Smooth muscle cell (in vitro differentiated cells): ENCODE measurements at regions not wholly inside any gene's neighbourhood (a gene's known extent, or its start where the extent isn't known, plus 50 kb on each side); places are given as distances from the start of the nearest gene placed in this dataset.

Experiments
- DNase-seq: peaks from one replicate; lab custom pipeline; 2025; ENCODE audit not compliant: unreplicated experiment; lab: John Stamatoyannopoulos, UW
- H2AFZ ChIP-seq: fragments of 200-600 bp; sonication (generic); 2 replicates; pipeline ENCODE4 v1.6.0; 2016; ENCODE audit warnings: antibody characterized with exemption, low read depth, mild to moderate bottlenecking
- H3F3A ChIP-seq: fragments of 200-600 bp; sonication (generic); 2 replicates; pipeline ENCODE4 v1.6.0; 2017; ENCODE audit warnings: antibody characterized with exemption, low read depth
- H3K27ac ChIP-seq: fragments of 200-600 bp; sonication (generic); 2 replicates; pipeline ENCODE4 v1.5.1; 2016; ENCODE audit warnings: low read depth, mild to moderate bottlenecking
- H3K27me3 ChIP-seq: fragments of 200-600 bp; sonication (generic); 2 replicates; pipeline ENCODE4 v1.6.1; 2016; ENCODE audit warnings: low read depth, mild to moderate bottlenecking
- H3K36me3 ChIP-seq: fragments of 200-600 bp; sonication (generic); 2 replicates; pipeline ENCODE4 v1.5.1; 2016; ENCODE audit warnings: low read depth
- H3K4me1 ChIP-seq: fragments of 200-600 bp; sonication (generic); 2 replicates; pipeline ENCODE4 v1.5.1; 2016; ENCODE audit warnings: low read depth
- H3K4me2 ChIP-seq: fragments of 200-600 bp; sonication (generic); 2 replicates; pipeline ENCODE4 v1.6.0; 2016; ENCODE audit warnings: mild to moderate bottlenecking
- H3K4me3 ChIP-seq: fragments of 200-600 bp; sonication (generic); 2 replicates; pipeline ENCODE4 v1.5.1; 2016; ENCODE audit warnings: mild to moderate bottlenecking
- H3K79me2 ChIP-seq: fragments of 200-600 bp; sonication (generic); 2 replicates; pipeline ENCODE4 v1.6.0; 2016; ENCODE audit warnings: low read depth, mild to moderate bottlenecking
- H3K9ac ChIP-seq: fragments of 200-600 bp; sonication (generic); 2 replicates; pipeline ENCODE4 v1.6.0; 2016; ENCODE audit warnings: low read depth
- H3K9me3 ChIP-seq: fragments of 200-600 bp; sonication (generic); replicated peaks from 2 replicates; pipeline ENCODE4 v1.5.1; 2016; ENCODE audit warnings: low read depth
- H4K20me1 ChIP-seq: fragments of 200-600 bp; sonication (generic); 2 replicates; pipeline ENCODE4 v1.6.0; 2016; ENCODE audit warnings: low read depth
- CTCF ChIP-seq: fragments of 200-600 bp; sonication (generic); IDR thresholded peaks from 2 replicates; pipeline ENCODE4 v1.5.1; 2017; ENCODE audit warnings: borderline replicate concordance, mild to moderate bottlenecking, antibody characterized with exemption; ENCODE audit not compliant: insufficient read depth, poor library complexity, severe bottlenecking
- WGBS: methylation state at CpG from one replicate; pipeline ENCODE4 v1.1.7; 2016; ENCODE audit warnings: low lambda C conversion rate; 5-methylcytosine and 5-hydroxymethylcytosine counted together

GRCh38 chr1:194734970-194735369 lies 1548.6 kb upstream of the B3GALT2 start:
- no peak overlapping the region for H3K9ac ChIP-seq
- 65% methylated on average over 1 of the region's 1 CpG for WGBS
- H3K27ac ChIP-seq: no peak overlapping the region
- no peaks in the 10 kb centered on the region for H3K36me3 ChIP-seq
- H3K9me3 ChIP-seq: no peaks in the 10 kb centered on the region
- no peaks in the 10 kb centered on the region for H3K4me1 ChIP-seq
- H3K27me3 ChIP-seq: peaks cover 4% of the 10 kb centered on the region
- no peak overlapping the region for H3K4me3 ChIP-seq
- no peaks in the 10 kb centered on the region for H3K79me2 ChIP-seq
- no peak for TF ChIP-seq CTCF
- no peak overlapping the region for H3K4me2 ChIP-seq
- DNase-seq: no peak
- no peaks in the 10 kb centered on the region for H4K20me1 ChIP-seq
- no peak overlapping the region for H2AFZ ChIP-seq
- H3F3A ChIP-seq: no peaks in the 10 kb centered on the region

- Histone ChIP-seq H3F3A (no peaks in the 10 kb centered on the region), H2AFZ (no peak overlapping the region), H3K4me2 (no peak overlapping the region), H3K4me3 (no peak overlapping the region), H3K27me3 (peaks cover 4% of the 10 kb centered on the region), H3K27ac (peak overlapping the region; percentile 43), H3K9ac (no peak overlapping the region), H3K36me3 (no peaks in the 10 kb centered on the region), H4K20me1 (no peaks in the 10 kb centered on the region), H3K79me2 (no peaks in the 10 kb centered on the region), H3K4me1 (no peaks in the 10 kb centered on the region), H3K9me3 (no peaks in the 10 kb centered on the region)
- TF ChIP-seq CTCF: no peak
- DNase-seq: no peak
Measured at GRCh38 chr1:194731025-194731424, 1544.6 kb upstream of the B3GALT2 start.

- Histone ChIP-seq H3K27ac (no peak overlapping the region), H3F3A (no peaks in the 10 kb centered on the region), H3K4me2 (no peak overlapping the region), H2AFZ (no peak overlapping the region), H3K9ac (no peak overlapping the region), H3K9me3 (no peaks in the 10 kb centered on the region), H3K27me3 (peaks cover 4% of the 10 kb centered on the region), H3K36me3 (no peaks in the 10 kb centered on the region), H3K79me2 (no peaks in the 10 kb centered on the region), H3K4me1 (no peaks in the 10 kb centered on the region), H4K20me1 (no peaks in the 10 kb centered on the region), H3K4me3 (no peak overlapping the region)
- no peak for TF ChIP-seq CTCF
- 77% methylated on average over 3 of the region's 3 CpGs for WGBS
- no peak for DNase-seq
Measured at GRCh38 chr1:194730304-194730703, 1543.9 kb upstream of the B3GALT2 start.

- DNase-seq: no peak
- Histone ChIP-seq H3K36me3 (no peaks in the 10 kb centered on the region), H3K79me2 (no peaks in the 10 kb centered on the region), H3K27ac (no peak overlapping the region), H3K4me1 (no peaks in the 10 kb centered on the region), H3F3A (no peaks in the 10 kb centered on the region), H3K4me2 (no peak overlapping the region), H4K20me1 (no peaks in the 10 kb centered on the region), H3K27me3 (no peaks in the 10 kb centered on the region), H2AFZ (no peak overlapping the region), H3K9ac (no peak overlapping the region), H3K4me3 (no peak overlapping the region), H3K9me3 (no peaks in the 10 kb centered on the region)
- no peak for TF ChIP-seq CTCF
Measured at GRCh38 chr1:194723067-194723466, 1536.7 kb upstream of the B3GALT2 start.
